AG04450 (cell line): ENCODE measurements at regions not wholly inside any gene's neighbourhood (a gene's known extent, or its start where the extent isn't known, plus 50 kb on each side); places are given as distances from the start of the nearest gene placed in this dataset.

ENCODE experiments used
- CTCF ChIA-PET: fragments of 300-600, 350-600 bp; formaldehyde crosslinking; extraction: SDS; loops from one replicate; lab custom pipeline; 2022; ENCODE audit warnings: antibody characterized with exemption, inconsistent platforms; lab: Charles Lee
- POLR2A ChIA-PET: fragments of 350-600 bp; formaldehyde crosslinking; extraction: SDS; loops from one replicate; lab custom pipeline; 2021; ENCODE audit warnings: antibody characterized with exemption, inconsistent platforms; lab: Yijun Ruan, JAX
- DNase-seq: peaks from one replicate; pipeline ENCODE4 v3.0.0-alpha.2; 2011; ENCODE audit warnings: low read depth, low spot score
- H3K27ac ChIP-seq: one replicate; pipeline ENCODE4 v1.5.1; 2012; ENCODE audit warnings: low read depth, low read length, control low read depth
- H3K27me3 ChIP-seq: one replicate; pipeline ENCODE4 v1.6.0; 2012; ENCODE audit warnings: low read length; ENCODE audit not compliant: control insufficient read depth, insufficient read depth
- H3K4me3 ChIP-seq: 2 replicates; pipeline ENCODE4 v1.5.1; 2011; ENCODE audit warnings: mild to moderate bottlenecking, low read depth, low read length, control low read depth
- H3K9me3 ChIP-seq: 2 replicates; pipeline ENCODE4 v1.5.1; 2012; ENCODE audit warnings: low read length; ENCODE audit not compliant: control insufficient read depth, insufficient read depth
- TF ChIP-seq, protein P1 (sequence below): IDR thresholded peaks from 2 replicates; pipeline ENCODE4 v1.5.1; 2011; ENCODE audit warnings: low read depth, low read length, control low read depth, inconsistent platforms

DNA sequence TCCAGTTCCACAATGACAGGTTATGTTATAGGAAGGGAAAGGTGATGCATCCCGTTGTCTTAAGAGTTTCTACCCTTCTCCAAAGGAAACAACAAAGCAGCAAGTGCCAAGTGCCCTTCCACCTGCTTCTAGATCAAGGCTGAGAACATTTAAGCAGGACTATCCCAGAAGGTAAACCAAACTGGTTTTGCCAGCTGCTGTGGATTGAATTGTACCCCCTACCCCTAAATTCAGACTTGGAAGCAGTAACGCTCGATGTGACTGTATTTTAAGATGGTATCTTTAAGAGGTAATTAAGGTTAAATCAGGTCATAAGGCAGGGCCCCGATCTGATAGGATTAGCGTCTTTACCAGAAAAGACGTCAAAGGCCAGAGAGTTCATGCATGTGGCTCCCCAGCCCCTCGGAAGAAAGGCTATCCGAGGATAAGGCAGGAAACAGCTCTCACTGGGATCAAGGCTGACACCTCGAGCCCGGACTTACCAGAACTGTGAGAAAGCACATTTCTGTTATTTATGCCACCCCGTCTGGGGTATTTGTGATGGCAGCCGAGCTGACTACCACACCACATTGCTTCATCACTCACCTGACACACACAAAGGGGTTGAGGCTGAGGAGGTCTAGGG lies 179.1 kb upstream of the RAI14 start:
- Histone ChIP-seq H3K4me3 (no peak overlapping the region), H3K27me3 (no peaks in the 10 kb centered on the region), H3K27ac (no peak overlapping the region), H3K9me3 (no peaks in the 10 kb centered on the region)
- CTCF ChIA-PET, result interaction anchor here (1.2 to 11.3 kb wide), 6 partner anchors 9 to 452 kb away, joined by 3 to 152 read pairs (median 22); partner anchors contain the start of gene DNAJC21
- TF ChIP-seq, protein P1, sequence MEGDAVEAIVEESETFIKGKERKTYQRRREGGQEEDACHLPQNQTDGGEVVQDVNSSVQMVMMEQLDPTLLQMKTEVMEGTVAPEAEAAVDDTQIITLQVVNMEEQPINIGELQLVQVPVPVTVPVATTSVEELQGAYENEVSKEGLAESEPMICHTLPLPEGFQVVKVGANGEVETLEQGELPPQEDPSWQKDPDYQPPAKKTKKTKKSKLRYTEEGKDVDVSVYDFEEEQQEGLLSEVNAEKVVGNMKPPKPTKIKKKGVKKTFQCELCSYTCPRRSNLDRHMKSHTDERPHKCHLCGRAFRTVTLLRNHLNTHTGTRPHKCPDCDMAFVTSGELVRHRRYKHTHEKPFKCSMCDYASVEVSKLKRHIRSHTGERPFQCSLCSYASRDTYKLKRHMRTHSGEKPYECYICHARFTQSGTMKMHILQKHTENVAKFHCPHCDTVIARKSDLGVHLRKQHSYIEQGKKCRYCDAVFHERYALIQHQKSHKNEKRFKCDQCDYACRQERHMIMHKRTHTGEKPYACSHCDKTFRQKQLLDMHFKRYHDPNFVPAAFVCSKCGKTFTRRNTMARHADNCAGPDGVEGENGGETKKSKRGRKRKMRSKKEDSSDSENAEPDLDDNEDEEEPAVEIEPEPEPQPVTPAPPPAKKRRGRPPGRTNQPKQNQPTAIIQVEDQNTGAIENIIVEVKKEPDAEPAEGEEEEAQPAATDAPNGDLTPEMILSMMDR, result no peak
- POLR2A ChIA-PET, result no interaction called here
- no peak for DNase-seq

GRCh38 chr5:34480810-34481528 lies 175.2 kb upstream of the RAI14 start:
- no peak for DNase-seq
- CTCF ChIA-PET, result interaction anchor here (11.3 kb wide), 1 partner anchor 417 kb away, joined by 152 read pairs; no protein-coding TSS in a partner anchor
- TF ChIP-seq, protein P1, result no peak
- Histone ChIP-seq H3K9me3 (peaks cover 3% of the 10 kb centered on the region; the same call in 1 of the 2 replicates), H3K27me3 (no peaks in the 10 kb centered on the region), H3K4me3 (no peak overlapping the region), H3K27ac (no peak overlapping the region)
- POLR2A ChIA-PET, result no interaction called here

- Histone ChIP-seq H3K4me3 (no peak overlapping the region), H3K27ac (no peak overlapping the region), H3K9me3 (peaks cover 3% of the 10 kb centered on the region; the same call in 1 of the 2 replicates), H3K27me3 (no peaks in the 10 kb centered on the region)
- no peak for DNase-seq
- POLR2A ChIA-PET, result no interaction called here
- TF ChIP-seq, protein P1, result no peak
- CTCF ChIA-PET, result interaction anchor here (1.1 kb wide), 1 partner anchor 415 kb away, joined by 4 read pairs; no protein-coding TSS in a partner anchor
These were observed 172.6 kb upstream of the RAI14 start for GRCh38 chr5:34483442-34484033.

DNA sequence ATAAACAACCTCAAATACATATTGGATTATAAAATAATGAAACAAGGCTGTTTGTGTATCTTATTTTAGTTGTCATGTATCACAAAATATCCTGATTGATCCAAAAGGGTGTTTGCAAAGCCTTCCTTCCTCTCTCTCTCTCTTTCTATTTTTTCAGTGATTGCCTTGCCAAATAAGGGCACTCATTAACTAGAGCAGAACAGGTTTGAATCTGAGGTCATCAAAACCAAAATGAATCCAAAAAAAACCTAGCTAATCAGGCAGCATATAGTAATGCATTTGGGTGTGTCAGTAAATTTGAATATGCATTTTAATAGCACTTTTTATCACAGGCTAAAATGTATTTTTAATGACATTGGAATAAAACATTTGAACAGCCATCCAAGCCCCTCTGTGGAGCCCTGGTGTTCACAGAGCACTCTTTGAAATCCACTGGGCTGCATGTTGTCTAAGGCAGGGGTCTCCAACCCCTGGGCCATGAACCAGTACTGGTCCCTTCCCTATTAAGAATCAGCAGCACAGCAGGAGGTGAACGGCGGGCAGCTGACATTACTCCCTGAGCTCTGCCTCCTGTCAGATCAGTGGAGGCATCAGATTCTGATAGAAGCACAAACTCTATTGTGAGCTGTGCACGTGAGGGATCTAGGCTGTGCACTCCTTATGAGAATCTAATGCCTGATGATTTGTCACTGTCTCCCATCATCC lies 171.8 kb upstream of the RAI14 start:
- CTCF ChIA-PET, result interaction anchor here (1.1 to 3.9 kb wide), 8 partner anchors 8 to 415 kb away, joined by 3 to 71 read pairs (median 8); no protein-coding TSS in a partner anchor
- TF ChIP-seq, protein P1, result no peak
- POLR2A ChIA-PET, result interaction anchor here (0.6 kb wide), 3 partner anchors 244 to 418 kb away, joined by 3 to 6 read pairs (median 3); no protein-coding TSS in a partner anchor
- Histone ChIP-seq H3K9me3 (peaks cover 3% of the 10 kb centered on the region; the same call in 1 of the 2 replicates), H3K27ac (no peak overlapping the region), H3K27me3 (no peaks in the 10 kb centered on the region), H3K4me3 (no peak overlapping the region)
- DNase-seq, result no peak
